Osteocyte (in vitro differentiated cells): ENCODE measurements at regions not wholly inside any gene's neighbourhood (a gene's known extent, or its start where the extent isn't known, plus 50 kb on each side); places are given as distances from the start of the nearest gene placed in this dataset.
"Not testable (repeated sequence)": the region's sequence is repeated elsewhere in the genome, so short reads cannot be mapped to it uniquely, and the experiment has no call there.

Experiments
- DNase-seq: peaks from one replicate; pipeline ENCODE4 v3.0.0; 2021; ENCODE audit warnings: mixed read lengths; ENCODE audit not compliant: unreplicated experiment; ENCODE audit errors: extremely low spot score
- H3K27ac Mint-ChIP-seq: one replicate; pipeline ENCODE4 v1.8.0; 2021; ENCODE audit warnings: mild to moderate bottlenecking, mixed read lengths; ENCODE audit not compliant: unreplicated experiment
- H3K27me3 Mint-ChIP-seq: one replicate; pipeline ENCODE4 v1.8.0; 2021; ENCODE audit warnings: mixed read lengths; ENCODE audit not compliant: unreplicated experiment
- H3K36me3 Mint-ChIP-seq: one replicate; pipeline ENCODE4 v1.8.0; 2021; ENCODE audit warnings: mixed read lengths; ENCODE audit not compliant: unreplicated experiment
- H3K4me1 Mint-ChIP-seq: one replicate; pipeline ENCODE4 v1.8.0; 2021; ENCODE audit warnings: mixed read lengths; ENCODE audit not compliant: unreplicated experiment
- H3K4me3 Mint-ChIP-seq: one replicate; pipeline ENCODE4 v1.8.0; 2021; ENCODE audit warnings: mild to moderate bottlenecking, moderate library complexity, mixed read lengths; ENCODE audit not compliant: unreplicated experiment
- H3K9me3 Mint-ChIP-seq: one replicate; pipeline ENCODE4 v1.8.0; 2021; ENCODE audit warnings: mixed read lengths; ENCODE audit not compliant: unreplicated experiment
- TF ChIP-seq, protein P1 (sequence below): fragments of 200-600 bp; sonication (generic); IDR thresholded peaks from 2 replicates; pipeline ENCODE4 v1.5.0; 2021; ENCODE audit warnings: antibody characterized with exemption, mild to moderate bottlenecking, moderate library complexity

DNA sequence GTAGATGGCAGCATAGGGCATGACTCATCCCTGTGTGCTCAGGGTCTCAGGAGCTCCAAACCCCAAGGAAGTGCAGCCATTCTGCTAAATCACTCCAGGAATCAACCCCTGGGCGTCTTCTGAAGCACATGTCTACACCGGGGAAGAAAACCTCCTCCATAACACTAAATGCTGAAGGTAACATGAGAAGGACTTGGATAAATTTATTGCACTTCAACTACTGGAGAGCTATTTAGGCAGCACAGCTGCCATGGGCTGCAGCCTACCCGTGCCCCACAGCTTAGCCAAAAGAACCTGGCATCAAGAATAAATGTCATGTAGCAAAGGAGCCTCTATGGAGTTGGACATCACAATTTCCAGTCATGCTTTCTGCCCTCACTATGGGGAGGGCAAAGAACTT lies 141.7 kb downstream of the GPCPD1 start:
- H3K27ac Mint-ChIP-seq = no peak overlapping the region
- H3K9me3 Mint-ChIP-seq = no peaks in the 10 kb centered on the region
- TF ChIP-seq, protein P1, sequence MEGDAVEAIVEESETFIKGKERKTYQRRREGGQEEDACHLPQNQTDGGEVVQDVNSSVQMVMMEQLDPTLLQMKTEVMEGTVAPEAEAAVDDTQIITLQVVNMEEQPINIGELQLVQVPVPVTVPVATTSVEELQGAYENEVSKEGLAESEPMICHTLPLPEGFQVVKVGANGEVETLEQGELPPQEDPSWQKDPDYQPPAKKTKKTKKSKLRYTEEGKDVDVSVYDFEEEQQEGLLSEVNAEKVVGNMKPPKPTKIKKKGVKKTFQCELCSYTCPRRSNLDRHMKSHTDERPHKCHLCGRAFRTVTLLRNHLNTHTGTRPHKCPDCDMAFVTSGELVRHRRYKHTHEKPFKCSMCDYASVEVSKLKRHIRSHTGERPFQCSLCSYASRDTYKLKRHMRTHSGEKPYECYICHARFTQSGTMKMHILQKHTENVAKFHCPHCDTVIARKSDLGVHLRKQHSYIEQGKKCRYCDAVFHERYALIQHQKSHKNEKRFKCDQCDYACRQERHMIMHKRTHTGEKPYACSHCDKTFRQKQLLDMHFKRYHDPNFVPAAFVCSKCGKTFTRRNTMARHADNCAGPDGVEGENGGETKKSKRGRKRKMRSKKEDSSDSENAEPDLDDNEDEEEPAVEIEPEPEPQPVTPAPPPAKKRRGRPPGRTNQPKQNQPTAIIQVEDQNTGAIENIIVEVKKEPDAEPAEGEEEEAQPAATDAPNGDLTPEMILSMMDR = no peak
- no peaks in the 10 kb centered on the region for H3K4me1 Mint-ChIP-seq
- no peak overlapping the region for H3K4me3 Mint-ChIP-seq
- H3K36me3 Mint-ChIP-seq = no peaks in the 10 kb centered on the region
- no peaks in the 10 kb centered on the region for H3K27me3 Mint-ChIP-seq
- DNase-seq = no peak

DNA sequence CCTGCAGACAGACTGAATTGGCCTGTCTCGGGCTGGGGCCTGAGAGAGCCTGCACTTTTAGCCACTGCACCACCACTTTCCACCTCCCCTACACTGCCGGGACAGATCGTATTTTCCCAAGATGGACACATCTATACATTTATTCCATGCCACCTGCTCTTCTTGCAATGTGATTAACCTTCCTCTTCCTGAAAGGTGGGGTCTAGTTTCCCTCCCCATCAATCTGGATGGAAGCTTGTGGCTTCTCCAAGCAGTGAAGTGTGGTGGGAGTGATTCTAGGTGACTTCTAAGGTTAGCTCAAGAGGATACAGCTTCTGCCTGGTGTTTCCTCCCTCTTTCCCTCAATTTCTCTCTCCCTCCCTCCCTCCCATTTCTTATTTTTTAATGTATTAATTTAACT lies 143.7 kb downstream of the GPCPD1 start:
- Mint-ChIP-seq H3K9me3 (no peaks in the 10 kb centered on the region), H3K27ac (no peak overlapping the region), H3K4me3 (no peak overlapping the region), H3K4me1 (no peaks in the 10 kb centered on the region), H3K27me3 (no peaks in the 10 kb centered on the region), H3K36me3 (no peaks in the 10 kb centered on the region)
- TF ChIP-seq, protein P1 = no peak
- DNase-seq = no peak

DNA sequence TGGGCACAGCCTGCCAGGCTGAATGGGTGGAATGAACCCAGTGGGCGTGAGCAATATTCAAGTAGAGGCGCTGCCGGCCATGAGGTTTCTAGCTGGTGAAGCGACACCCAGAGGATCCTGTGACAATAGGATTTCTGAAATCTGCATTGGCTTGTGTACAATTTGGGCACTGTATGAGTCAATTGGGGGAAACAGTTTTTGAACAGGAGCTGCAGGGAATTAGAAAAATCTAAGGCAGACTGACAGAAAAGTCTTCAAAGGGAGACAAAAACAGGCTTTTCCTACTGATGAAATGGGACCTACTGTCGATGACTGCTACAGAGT lies 145.2 kb downstream of the GPCPD1 start:
- Mint-ChIP-seq H3K27ac (no peak overlapping the region), H3K4me1 (no peaks in the 10 kb centered on the region), H3K4me3 (no peak overlapping the region), H3K36me3 (no peaks in the 10 kb centered on the region), H3K9me3 (peaks cover 1% of the 10 kb centered on the region), H3K27me3 (no peaks in the 10 kb centered on the region)
- no peak for DNase-seq
- TF ChIP-seq, protein P1 = no peak

DNA sequence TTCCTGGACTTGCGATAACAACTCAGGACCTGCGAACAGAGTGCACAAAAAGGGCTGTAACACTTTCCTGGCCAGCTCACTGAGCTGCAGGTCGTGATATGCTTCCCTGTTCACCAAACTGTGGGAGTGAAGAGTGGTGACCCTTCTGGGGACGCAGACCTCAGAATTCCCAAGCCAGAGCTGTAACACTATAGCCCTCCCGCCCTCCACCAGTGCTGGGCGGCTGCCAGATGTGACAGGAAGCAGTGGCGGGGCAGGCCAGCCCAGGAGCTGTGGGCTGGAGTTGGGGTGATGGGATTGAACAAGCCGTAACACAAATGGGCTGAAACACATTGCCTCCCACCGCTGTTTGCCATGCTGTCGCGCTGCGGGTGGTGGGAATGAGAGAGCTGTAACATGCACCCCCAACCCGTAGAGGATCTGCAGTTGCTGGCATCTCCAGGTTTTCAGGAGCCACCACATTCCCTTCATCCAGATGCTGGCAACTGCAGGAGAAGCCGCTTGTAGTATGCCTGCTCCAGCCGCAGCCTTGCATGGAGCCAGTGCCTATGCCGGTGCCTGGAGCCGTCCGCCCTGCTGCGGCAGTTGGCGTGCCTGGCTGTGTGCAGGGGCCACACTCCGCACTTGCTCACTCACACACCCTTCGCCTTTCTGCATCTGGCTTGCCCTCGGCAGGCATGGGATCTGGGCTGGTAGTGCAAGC lies 145.8 kb downstream of the GPCPD1 start:
- TF ChIP-seq, protein P1 = no peak
- H3K27me3 Mint-ChIP-seq = no peaks in the 10 kb centered on the region
- H3K9me3 Mint-ChIP-seq = peaks cover 6% of the 10 kb centered on the region
- H3K4me3 Mint-ChIP-seq = no peak overlapping the region
- H3K4me1 Mint-ChIP-seq = no peaks in the 10 kb centered on the region
- no peak overlapping the region for H3K27ac Mint-ChIP-seq
- no peak for DNase-seq
- H3K36me3 Mint-ChIP-seq = no peaks in the 10 kb centered on the region

DNA sequence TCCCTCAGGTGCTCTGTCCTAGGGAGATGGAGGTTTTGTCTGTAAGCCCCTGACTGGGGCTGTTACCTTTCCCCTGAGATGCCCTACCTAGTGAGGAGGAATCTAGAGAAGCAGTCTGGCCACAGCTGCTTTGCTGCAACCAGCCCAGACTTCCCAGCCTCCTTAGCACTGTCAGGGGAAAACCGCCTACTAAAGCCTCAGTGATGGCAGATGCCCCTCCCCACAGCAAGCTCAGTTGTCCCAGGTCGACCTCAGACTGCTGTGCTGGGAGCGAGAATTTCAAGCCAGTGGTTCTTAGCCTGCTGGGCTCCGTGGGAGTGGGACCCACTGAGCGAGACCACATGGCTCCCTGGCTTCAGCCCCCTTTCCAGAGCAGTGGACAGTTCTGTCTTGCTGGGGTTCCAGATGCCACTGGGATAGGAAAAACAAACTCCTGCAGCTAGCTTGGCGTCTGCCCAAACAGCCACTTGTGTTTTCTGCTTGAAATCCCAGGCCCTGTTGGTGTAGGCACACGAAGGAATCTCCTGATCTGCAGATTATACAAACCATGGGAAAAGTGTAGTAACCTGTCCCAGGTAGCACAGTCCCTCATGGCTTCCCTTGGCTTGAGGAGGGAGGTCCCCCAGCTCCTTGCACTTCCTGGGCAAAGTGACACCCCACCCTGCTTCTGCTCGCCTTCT lies 146.4 kb upstream of the PROKR2 start:
- no peak for DNase-seq
- H3K27ac Mint-ChIP-seq = no peak overlapping the region
- H3K27me3 Mint-ChIP-seq = no peaks in the 10 kb centered on the region
- H3K9me3 Mint-ChIP-seq = peaks cover 20% of the 10 kb centered on the region
- TF ChIP-seq, protein P1 = no peak
- no peak overlapping the region for H3K4me3 Mint-ChIP-seq
- H3K4me1 Mint-ChIP-seq = no peaks in the 10 kb centered on the region
- H3K36me3 Mint-ChIP-seq = no peaks in the 10 kb centered on the region

DNA sequence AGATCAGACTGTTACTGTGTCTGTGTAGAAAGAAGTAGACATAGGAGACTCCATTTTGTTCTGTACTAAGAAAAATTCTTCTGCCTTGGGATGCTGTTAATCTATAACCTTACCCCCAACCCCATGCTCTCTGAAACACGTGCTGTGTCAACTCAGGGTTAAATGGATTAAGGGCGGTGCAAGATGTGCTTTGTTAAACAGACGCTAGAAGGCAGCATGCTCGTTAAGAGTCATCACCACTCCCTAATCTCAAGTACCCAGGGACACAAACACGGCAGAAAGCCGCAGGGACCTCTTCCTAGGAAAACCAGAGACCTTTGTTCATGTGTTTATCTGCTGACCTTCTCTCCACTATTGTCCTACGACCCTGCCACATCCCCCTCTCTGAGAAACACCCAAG lies 137.0 kb upstream of the PROKR2 start:
- H3K36me3 Mint-ChIP-seq, H3K9me3 Mint-ChIP-seq, H3K4me3 Mint-ChIP-seq, H3K27ac Mint-ChIP-seq, DNase-seq, H3K4me1 Mint-ChIP-seq, H3K27me3 Mint-ChIP-seq: not testable (repeated sequence)

DNA sequence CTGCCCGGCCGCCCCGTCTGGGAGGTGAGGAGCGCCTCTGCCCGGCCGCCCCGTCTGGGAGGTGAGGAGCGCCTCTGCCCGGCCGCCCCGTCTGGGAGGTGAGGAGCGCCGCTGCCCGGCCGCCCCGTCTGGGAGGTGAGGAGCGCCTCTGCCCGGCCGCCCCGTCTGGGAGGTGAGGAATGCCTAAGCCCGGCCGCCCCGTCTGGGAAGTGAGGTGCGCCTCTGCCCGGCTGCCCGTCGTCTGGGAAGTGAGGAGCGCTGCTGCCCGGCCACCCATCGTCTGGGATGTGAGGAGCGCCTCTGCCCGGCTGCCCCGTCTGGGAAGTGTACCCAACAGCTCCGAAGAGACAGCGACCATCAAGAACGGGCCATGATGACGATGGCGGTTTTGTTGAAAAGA lies 136.6 kb upstream of the PROKR2 start:
- H3K9me3 Mint-ChIP-seq, H3K27me3 Mint-ChIP-seq, H3K27ac Mint-ChIP-seq, DNase-seq, H3K4me3 Mint-ChIP-seq, H3K4me1 Mint-ChIP-seq, H3K36me3 Mint-ChIP-seq: not testable (repeated sequence)

DNA sequence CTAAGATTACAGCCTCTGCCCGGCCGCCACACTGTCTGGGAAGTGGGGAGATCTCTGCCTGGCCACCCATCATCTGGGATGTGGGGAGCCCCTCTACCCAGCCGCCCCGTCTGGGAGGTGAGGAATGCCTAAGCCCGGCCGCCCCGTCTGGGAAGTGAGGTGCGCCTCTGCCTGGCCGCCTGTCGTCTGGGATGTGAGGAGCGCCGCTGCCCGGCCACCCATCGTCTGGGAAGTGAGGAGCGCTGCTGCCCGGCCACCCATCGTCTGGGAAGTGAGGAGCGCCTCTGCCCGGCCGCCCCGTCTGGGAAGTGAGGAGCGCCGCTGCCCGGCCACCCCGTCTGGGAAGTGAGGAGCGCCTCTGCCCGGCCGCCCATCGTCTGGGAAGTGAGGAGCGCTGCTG lies 135.9 kb upstream of the PROKR2 start:
- H3K9me3 Mint-ChIP-seq, H3K27me3 Mint-ChIP-seq, H3K4me3 Mint-ChIP-seq, H3K4me1 Mint-ChIP-seq, H3K27ac Mint-ChIP-seq, H3K36me3 Mint-ChIP-seq, DNase-seq: not testable (repeated sequence)
